ENCODE measurements at regions not wholly inside any gene's neighbourhood (a gene's known extent, or its start where the extent isn't known, plus 50 kb on each side); places are given as distances from the start of the nearest gene placed in this dataset.
"Not testable (repeated sequence)": the region's sequence is repeated elsewhere in the genome, so short reads cannot be mapped to it uniquely, and the experiment has no call there.

DNA sequence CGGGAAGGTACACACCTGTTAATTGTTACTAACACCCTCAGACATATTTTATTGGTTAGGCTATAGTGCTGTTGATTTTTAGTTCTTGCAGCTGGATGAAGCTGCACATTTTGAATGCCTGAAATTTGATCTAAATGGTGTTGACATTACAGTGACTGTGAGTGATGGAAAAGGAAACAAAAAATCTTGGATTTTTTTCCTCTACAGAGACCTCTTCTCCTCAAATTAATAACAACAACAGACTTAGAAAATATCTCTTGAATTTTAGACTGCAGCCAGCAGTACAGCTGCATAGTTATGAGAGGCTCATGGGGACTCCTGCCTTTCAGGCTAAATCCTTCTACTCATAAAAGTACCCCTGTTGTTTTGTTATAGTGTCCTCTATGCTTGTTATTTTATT is 500.5 kb upstream of the SPRY2 start:
- no peak for DNase-seq

DNA sequence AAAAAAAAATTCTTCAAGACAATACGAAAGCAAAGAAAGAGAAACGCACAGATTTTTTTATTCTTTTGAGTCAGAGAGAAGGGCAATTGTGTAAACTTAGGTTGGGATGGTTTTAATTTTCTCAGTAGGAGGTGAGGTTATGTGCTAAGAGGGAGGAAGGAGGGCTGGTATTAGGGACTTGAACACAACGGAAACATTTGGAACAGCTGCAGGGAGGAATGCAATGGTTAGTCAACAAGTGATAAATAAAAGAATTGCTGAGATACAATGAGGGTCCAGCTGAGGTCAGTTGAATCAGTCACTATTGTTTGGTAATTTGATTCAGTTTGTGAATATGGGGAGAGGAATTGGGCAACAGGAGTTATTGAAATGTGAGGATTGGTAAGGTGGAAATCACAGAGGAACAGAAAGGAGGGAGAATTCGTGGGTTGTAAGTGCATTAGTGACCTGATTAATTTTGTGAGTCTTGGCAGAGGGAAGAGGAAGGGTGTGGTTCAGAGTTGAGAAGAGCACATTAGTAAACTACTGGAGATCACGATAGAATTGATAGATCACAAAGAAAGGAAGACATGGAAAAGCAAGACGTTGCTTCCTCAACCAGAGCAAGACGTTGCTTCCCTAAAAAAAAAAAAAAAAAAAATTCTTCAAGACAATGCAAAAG is 499.5 kb upstream of the SPRY2 start:
- no peak for DNase-seq

DNA sequence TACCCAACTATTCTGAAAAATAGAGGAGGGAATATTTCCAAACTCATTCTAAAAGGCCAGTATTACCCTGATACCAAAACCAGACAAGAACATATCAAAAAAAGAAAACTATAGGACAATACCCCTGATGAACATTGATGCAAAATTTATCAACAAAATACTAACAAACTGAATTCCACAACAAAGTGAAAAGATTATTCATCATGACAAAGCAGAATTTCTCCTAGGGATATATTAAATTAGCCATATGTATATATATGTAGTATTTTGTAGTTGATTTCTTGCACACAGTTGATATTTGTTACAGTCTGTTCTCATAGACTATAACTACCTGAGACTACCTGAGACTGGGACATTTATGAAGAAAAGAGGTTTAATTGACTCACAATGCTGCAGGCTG is 495.0 kb upstream of the SPRY2 start:
- DNase-seq: no peak

DNA sequence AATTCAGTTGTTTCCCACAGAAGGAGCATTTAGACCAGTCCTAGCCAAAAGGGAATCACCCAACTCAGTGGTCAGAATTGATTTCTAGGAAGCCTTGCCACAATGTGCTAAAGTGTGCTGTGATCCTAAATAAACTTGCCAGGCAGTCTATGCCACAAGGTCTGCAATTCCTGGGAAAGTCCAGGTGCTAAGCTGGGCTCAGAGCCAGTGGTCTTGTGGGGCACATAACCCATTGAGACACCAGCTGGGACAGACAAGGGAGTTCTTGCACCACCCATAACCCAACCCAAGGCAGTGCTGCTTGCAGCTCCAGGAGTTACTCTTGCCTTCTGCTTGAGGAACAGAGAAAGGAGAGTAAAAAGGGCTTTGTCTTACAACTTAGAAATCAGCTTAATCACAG is 489.5 kb upstream of the SPRY2 start:
- DNase-seq: no peak

DNA sequence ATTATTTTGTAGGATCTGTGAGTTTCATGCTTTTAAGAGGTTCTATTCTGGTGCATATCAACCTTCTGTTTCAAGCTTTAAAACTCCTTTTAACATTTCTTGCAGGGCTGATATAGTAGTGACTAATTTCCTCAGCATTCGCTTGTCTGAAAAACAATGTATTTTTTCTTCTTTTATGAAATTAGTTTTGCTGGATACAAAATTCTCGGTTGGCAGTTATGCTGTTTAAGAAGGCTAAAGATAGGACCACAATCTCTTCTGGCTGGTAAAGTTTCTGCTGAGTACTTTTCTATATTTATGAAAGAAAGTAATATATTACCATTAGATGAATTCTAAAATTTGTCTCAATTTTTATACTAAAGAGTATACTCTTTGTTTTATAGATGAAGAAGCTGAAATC is 487.8 kb upstream of the SPRY2 start:
- no peak for DNase-seq

DNA sequence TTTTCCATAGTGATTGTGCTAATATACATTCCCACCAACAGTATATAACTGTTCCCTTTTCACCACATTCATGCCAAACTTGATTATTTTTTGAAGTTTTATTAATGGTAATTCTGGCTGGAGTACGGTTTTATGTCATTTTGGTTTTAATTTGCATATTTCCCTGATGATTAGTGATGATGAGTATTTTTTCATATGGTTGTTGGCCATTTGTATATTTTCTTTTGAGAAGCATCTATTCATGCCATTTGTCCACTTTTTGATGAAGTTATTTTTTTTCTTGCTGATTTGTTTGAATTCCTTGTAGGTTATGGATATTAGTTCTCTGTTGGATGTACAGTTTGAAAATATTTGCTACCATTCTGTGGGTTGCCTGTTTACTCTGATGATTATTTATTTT is 484.4 kb upstream of the SPRY2 start:
- no peak for DNase-seq

DNA sequence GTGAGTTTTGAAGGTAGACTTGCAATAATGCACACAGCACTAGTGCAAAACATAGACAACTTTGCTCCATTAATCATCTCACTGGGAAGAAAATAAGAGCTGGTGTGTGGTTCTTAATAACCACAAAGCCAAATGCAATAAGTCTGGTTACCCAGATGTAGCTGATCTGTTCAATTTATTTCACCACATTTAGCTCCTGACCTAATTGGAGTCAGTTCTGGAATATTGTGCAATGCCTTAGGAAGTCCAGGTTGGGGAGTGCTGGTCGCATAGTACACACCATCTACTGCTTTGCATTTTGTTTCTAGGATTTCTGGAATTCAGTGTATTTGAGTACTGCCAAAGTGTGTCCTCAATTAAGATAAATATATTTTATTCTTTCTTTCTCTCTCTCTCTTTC is 483.3 kb upstream of the SPRY2 start:
- DNase-seq: no peak

DNA sequence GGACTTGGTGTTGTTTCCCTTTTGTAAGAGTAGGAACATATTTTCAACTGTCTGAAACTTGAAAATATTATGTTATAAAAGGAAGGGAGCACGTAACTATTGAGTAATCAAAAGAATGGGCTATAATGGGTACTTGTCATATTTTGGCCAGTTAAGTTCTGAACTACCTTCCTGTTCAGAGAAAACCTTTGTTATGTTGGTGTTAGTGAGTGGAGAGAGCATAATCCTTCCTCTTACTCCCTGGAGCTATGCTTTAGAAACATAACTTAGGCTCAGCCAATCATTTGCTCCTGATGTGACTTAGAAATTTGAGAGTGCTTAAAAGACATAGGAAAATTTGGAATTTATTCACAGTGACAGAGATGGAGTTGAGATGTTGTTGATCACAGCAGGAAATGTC is 482.5 kb upstream of the SPRY2 start:
- no peak for DNase-seq

DNA sequence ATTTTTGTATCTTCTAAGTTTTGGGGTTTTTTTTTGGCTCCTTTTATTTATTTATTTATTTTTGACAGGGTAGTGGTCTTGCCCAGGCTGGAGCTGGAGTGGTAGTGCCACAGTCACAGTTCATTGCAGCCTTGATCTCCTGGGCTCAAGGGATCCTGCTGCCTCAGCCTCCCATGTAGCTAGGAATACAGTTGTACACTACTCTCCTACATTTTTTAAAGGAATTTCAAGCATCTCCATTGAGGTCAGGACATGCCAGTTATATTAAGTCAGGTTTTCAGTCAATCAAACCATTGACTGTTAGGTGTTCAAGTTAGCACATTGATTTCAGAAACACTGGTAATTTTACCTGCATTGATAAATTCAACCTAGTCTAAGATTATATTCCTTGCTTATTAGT is 480.5 kb upstream of the SPRY2 start:
- no peak for DNase-seq

DNA sequence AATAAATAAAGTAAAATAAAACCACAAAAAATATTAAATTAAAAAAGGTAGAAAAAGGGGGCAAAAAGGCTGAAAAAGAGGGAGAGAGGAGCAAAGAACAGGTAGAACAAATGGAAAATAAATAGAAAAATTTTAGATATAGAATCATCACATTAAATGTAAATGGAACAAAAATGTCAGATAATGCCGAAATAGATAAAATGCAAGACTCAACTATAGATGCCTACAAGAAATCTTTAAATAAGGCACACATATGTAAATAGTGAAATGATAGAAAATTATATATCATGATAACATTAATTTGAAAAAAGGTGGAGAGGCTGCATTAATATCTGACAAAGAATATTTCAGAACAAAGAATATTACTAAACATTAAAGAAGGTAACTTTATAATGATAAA is 477.1 kb upstream of the SPRY2 start:
- no peak for DNase-seq

DNA sequence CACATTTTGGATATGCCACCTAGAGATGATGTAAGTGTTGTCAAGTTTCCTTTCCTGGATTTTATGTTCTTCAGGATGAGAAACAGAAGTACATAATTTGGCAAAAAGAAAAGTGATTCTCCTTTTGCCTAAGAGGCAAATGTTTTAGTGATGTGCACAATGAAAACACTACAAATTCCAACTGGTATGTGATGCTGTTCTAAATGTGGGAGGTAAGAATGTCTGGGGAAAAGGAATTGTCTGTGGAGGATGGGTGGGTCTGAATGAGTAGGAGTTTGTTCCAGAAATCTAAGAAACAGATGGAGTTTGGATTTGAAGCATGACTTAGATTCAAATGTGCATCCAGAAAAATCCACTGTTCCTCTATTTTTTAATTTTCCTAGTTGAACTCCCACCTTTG is 473.6 kb upstream of the SPRY2 start:
- no peak for DNase-seq

DNA sequence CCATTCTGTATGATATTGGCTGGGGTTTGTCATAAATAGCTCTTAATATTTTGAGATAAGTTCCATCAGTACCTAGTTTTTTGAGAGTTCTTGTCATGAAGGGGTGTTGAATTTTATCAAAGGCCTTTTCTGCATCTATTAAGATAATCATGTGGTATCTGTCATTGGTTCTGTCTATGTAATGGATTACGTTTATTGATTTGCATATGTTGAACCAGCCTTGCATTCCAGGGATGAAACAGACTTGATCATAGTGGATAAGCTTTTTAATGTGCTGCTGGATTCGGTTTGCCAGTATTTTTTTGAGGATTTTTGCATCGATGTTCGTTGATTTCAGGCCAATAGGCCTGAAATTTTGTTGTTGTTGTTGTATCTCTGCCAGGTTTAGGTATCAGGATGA is 469.4 kb upstream of the SPRY2 start:
- DNase-seq: not testable (repeated sequence)

DNA sequence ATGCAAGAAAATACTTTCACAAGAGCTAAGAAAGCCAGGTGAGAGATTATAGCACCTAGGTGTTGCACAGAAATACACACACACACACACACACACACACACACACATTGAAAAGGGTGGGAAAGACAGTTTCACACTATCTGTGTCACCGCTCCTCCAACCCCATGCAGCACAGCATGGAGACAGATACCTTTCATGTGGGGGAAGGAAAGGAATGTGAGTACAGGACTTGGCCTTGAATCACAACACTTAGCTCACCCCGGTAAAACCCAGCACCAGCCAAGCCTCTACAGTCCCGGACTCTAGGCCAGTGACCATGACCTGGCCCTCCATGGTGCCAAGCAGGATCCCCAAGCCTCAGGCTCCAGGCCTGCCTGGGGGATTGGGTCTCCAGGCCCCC is 462.0 kb upstream of the SPRY2 start:
- no peak for DNase-seq

DNA sequence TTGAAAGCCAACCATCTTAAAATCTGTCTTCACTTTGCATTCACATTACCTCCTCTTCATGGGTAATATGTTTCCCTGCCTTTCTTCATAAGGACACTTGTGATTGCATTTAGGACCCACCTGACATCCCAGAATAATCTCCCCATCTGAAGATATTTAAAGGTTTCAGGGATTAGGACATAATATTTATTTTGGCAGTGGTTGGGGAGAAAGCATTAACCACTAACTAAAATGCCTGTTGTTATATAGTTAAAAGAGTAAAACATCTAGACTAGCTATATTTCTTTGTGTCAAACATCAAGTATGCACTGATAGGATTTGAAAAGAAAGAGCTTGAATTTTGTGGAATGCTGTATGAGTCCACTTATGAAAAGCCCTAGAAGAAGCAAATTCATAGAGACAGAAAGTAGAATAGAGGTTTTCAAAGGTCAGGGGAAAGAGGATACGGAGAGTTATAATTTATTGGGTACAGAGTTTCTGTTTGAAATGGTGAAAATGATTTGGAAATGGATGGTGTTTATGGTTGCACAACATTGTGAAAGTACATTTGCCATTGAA is 457.7 kb upstream of the SPRY2 start:
- DNase-seq: no peak

DNA sequence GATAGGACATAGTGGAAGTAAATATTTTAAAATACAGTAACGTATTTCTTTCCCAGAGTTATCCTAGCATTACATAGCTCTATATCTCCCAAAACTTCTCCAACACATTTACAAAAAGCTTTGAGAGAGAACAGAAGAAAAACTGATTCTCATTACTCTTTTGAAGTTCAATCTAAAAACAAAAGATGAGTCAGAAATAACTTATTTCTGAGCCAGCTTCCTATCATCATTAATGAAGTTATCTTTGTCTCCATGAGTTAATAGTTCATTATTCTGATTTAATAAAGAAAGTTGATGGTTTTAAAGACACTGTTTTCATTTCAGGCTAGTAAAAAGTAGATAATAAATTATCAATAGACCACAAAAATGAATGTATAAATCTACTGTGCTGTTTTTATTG is 446.7 kb upstream of the SPRY2 start:
- no peak for DNase-seq

DNA sequence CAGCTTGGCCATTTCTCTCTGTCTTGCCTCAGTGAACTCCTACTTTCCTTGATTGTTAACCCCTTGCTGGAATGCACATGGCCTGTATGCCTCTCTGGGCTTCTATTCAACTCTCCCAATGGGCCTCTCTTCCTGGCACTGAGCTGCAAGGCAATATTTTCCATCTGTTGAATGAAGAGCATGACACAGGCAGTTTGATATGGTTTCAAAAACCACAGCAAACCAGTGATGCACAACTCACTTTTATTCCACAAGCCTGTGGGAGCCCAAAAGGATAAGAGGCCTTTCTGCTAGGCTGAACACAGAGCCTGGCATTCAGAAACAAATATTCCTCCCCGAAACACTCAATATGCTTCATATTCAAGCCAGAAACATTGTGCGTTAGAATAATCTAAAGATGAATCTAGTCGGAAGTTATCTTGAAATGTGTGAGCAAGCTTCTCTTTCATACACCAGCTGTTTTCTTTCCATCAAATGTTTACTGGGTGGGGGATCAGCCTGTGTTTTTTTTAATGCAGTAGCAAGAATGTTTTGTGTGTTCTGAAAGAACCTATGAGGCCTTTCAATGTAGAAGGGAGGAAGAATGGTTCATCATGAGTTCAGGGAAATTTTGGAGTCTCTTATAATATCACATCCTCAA is 443.1 kb upstream of the SPRY2 start:
- no peak for DNase-seq

DNA sequence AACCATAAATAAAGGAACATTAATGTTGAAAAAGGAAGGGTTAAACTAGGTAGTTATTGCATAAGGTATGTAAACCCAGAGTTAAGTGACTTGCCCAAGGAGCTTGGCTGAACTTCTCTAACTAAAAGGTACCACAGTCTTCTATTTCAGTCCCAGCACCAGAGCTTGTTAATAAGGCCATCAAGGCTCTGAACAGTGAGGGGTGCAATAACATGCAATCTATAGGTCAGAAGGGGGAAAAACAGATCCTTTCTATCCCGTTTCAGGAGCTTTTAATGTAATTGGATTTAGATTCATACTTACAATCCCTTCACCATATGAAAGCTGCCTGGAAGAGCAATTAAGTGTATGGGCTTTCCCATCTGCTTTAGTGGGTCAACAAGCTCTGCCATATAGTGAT is 441.5 kb upstream of the SPRY2 start:
- DNase-seq: no peak

DNA sequence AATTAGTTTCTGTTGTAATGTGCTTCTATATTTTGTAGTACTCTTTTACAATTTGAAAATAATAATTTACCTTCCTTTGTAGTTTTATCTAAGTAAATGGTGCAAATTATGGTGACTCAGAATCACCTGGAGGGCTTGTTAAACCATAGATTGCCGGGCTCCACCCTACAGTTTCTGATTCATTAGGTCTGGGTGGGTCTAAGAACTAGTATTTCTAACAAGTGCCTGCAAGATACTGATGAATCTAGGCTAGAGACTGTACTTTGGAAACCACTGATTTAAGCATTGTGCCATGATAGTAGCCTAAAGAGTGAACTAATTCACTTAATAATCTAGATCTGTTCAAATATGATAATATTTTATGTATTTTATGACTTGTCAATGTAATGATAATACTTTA is 437.4 kb upstream of the SPRY2 start:
- no peak for DNase-seq

DNA sequence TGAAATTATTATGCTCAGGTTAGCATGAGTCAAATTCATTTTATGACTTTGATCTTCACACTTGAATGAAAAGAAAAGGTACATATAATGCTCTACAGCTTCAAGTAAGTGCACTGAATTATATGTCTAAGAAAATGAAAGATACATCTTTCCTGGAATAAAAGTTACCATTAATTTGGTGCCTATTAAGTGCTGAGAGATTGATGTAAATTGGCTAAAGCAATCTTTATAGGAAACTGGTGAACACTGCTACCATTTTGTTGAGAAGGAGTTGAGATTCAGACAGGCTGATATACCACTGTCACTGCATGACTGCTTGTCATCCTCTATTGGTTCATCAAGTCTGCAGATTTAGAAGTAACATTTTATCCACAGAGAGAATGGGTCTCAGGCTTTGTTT is 416.8 kb upstream of the SPRY2 start:
- no peak for DNase-seq

DNA sequence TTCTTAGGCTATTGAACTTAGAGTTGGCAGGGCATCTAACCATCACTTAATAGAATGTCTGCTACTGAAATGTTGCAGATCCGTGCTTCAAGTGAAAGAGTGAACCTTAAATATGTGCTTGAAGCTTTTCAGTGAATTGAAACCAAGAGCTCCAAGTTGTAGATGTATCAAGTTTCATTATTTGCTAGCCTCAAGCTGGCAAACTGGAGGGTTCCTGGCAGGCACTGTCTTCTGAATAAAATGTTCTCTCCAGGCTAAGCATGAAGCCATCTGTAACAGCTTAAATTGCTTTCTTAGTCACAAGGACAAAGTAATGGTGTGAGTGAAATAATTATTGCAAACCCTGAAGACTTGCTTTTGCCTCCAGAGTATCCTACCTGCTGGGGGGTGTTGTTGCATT is 415.0 kb upstream of the SPRY2 start:
- no peak for DNase-seq

DNA sequence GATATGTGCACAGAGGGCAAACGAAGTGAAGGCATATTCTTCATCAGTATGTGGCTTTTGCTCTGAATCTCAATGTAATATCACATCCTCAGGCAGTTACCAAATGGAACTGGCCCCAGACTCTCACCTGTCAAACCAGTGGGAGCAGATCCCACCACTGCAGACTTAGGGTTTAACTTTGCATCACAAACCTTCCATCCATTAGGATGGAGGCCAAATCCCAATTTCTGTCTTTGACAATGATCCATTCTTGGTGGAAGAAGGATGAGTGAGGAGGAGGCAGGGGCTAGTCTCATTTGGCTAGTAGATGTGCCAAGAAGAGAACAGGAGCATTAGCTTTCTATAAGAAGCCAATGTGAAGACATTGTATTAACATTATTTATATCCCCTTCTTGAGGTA is 413.5 kb upstream of the SPRY2 start:
- no peak for DNase-seq

DNA sequence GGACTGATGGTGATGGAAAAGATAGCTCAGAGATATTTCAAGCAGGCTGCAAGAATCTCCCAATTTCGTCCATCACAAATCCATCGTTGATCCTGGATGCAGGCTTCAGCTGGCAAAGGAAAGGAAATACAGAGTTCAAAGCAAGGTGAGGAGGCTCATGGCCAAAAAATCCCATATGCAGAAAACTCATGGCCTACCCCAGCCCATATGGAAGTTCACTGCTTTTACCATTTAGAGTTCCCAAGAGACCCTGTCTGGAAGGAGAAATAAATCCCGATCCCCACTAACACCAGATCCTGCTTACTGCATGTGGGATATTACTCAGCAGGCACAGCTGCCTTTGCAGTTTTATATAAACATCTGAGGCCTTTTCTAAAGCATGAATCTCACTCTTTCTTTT is 412.9 kb upstream of the SPRY2 start:
- no peak for DNase-seq

DNA sequence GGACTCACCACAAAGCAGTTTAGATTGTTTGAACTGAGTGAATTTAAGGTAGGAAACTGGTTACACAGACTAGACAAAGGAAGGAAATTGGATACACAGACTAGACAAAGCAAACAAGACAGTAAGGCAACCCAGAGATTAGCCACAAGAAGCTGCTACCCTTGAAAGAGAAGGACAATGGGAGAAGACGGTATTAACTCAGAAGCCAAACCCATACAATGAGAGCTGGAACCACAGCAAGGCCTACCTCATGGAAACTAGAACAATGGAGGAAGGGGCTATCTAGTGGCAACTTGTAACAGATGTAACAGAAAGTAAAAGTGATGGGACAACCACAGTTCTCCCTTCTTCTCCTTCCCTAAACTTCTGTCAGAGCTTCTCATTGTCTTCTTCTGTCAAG is 410.9 kb upstream of the SPRY2 start:
- DNase-seq: no peak

DNA sequence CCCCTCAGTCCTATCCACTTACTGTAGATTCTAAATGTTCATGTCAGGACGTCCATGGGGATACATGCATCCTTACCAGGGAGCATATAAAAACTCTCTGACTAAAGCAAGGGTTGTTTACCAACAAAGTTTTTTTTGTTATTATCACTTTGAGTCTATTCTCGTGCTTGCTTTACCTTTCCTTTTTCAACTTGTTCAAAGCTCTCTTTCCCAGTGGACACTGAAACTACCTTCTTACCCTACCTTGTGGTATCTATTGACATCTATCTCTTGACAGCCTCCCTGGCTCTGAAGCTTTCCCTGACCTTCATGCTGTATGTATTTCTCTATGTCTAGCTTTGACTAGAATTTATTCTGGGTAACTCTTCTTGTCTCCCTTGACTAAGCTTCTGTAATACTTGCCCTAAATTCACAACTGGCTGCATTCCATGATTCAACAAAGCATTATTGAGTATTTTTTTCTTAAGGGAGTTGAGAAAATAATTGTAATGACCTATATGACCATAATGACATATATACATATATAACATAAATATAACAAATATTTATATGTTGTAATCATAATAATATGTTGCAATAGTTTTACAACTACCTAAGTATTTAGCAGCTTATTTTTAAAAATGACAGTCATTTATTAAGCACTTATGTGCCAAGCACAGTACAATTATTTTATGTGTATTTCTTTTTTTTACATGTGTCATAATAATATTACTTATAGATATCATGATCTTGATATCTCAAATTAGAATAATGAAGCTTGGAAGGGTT is 403.4 kb upstream of the SPRY2 start:
- no peak for DNase-seq

Data from T-helper 1 cell (primary cell).